ENCODE measurements at regions not wholly inside any gene's neighbourhood (a gene's known extent, or its start where the extent isn't known, plus 50 kb on each side); places are given as distances from the start of the nearest gene placed in this dataset.
A peak's percentile ranks its signal among the peaks of the same experiment; 100 is the strongest.

GRCh38 chr4:165689159-165689558 lies 183.9 kb upstream of the TLL1 start:
- no peaks in the 10 kb centered on the region for H3K9me3 ChIP-seq (ENCODE audit: severe bottlenecking)
- DNase-seq (ENCODE audit: low spot score) (no peak), ATAC-seq (ENCODE audit: low read depth) (no peak)
- no peak for TF ChIP-seq CTCF (IDR thresholded peaks at IDR 0.05; ENCODE audit: poor library complexity, severe bottlenecking)
- H3K27ac ChIP-seq (ENCODE audit: poor library complexity, severe bottlenecking): no peak overlapping the region
- H3K4me1 ChIP-seq (ENCODE audit: insufficient read depth, poor library complexity, severe bottlenecking): peaks cover 10% of the 10 kb centered on the region
- H3K4me3 ChIP-seq (ENCODE audit: severe bottlenecking): no peak overlapping the region
- H3K36me3 ChIP-seq (ENCODE audit: low read depth): no peaks in the 10 kb centered on the region
- no peaks in the 10 kb centered on the region for H3K27me3 ChIP-seq (ENCODE audit: insufficient read depth, poor library complexity, severe bottlenecking)

GRCh38 chr4:165692082-165692481 lies 181.0 kb upstream of the TLL1 start:
- Histone ChIP-seq H3K4me1 (ENCODE audit: insufficient read depth, poor library complexity, severe bottlenecking) (peaks cover 6% of the 10 kb centered on the region), H3K36me3 (ENCODE audit: low read depth) (no peaks in the 10 kb centered on the region), H3K9me3 (ENCODE audit: severe bottlenecking) (no peaks in the 10 kb centered on the region), H3K27ac (ENCODE audit: poor library complexity, severe bottlenecking) (no peak overlapping the region), H3K4me3 (ENCODE audit: severe bottlenecking) (no peak overlapping the region), H3K27me3 (ENCODE audit: insufficient read depth, poor library complexity, severe bottlenecking) (no peaks in the 10 kb centered on the region)
- ATAC-seq (ENCODE audit: low read depth) (peak; percentile 50; the same call in 2 of the 3 replicates), DNase-seq (ENCODE audit: low spot score) (no peak)
- TF ChIP-seq CTCF (IDR thresholded peaks at IDR 0.05; ENCODE audit: poor library complexity, severe bottlenecking): no peak

GRCh38 chr4:165698272-165698671 lies 174.8 kb upstream of the TLL1 start:
- Histone ChIP-seq H3K4me1 (ENCODE audit: insufficient read depth, poor library complexity, severe bottlenecking) (no peaks in the 10 kb centered on the region), H3K27me3 (ENCODE audit: insufficient read depth, poor library complexity, severe bottlenecking) (no peaks in the 10 kb centered on the region), H3K9me3 (ENCODE audit: severe bottlenecking) (no peaks in the 10 kb centered on the region), H3K36me3 (ENCODE audit: low read depth) (no peaks in the 10 kb centered on the region), H3K27ac (ENCODE audit: poor library complexity, severe bottlenecking) (no peak overlapping the region), H3K4me3 (ENCODE audit: severe bottlenecking) (no peak overlapping the region)
- no peak for ATAC-seq (ENCODE audit: low read depth)
- TF ChIP-seq CTCF (IDR thresholded peaks at IDR 0.05; ENCODE audit: poor library complexity, severe bottlenecking): no peak
- no peak for DNase-seq (ENCODE audit: low spot score)

GRCh38 chr4:165699055-165699454 lies 174.0 kb upstream of the TLL1 start:
- H3K9me3 ChIP-seq (ENCODE audit: severe bottlenecking): no peaks in the 10 kb centered on the region
- no peak for ATAC-seq (ENCODE audit: low read depth)
- no peak overlapping the region for H3K4me3 ChIP-seq (ENCODE audit: severe bottlenecking)
- no peak for TF ChIP-seq CTCF (IDR thresholded peaks at IDR 0.05; ENCODE audit: poor library complexity, severe bottlenecking)
- no peaks in the 10 kb centered on the region for H3K27me3 ChIP-seq (ENCODE audit: insufficient read depth, poor library complexity, severe bottlenecking)
- no peaks in the 10 kb centered on the region for H3K36me3 ChIP-seq (ENCODE audit: low read depth)
- no peak overlapping the region for H3K27ac ChIP-seq (ENCODE audit: poor library complexity, severe bottlenecking)
- no peaks in the 10 kb centered on the region for H3K4me1 ChIP-seq (ENCODE audit: insufficient read depth, poor library complexity, severe bottlenecking)
- DNase-seq (ENCODE audit: low spot score): no peak

GRCh38 chr4:165700855-165701254 lies 172.2 kb upstream of the TLL1 start:
- Histone ChIP-seq H3K9me3 (ENCODE audit: severe bottlenecking) (no peaks in the 10 kb centered on the region), H3K4me3 (ENCODE audit: severe bottlenecking) (no peak overlapping the region), H3K4me1 (ENCODE audit: insufficient read depth, poor library complexity, severe bottlenecking) (no peaks in the 10 kb centered on the region), H3K36me3 (ENCODE audit: low read depth) (no peaks in the 10 kb centered on the region), H3K27ac (ENCODE audit: poor library complexity, severe bottlenecking) (no peak overlapping the region), H3K27me3 (ENCODE audit: insufficient read depth, poor library complexity, severe bottlenecking) (no peaks in the 10 kb centered on the region)
- peak; percentile 46 for TF ChIP-seq CTCF (IDR thresholded peaks at IDR 0.05; ENCODE audit: poor library complexity, severe bottlenecking)
- no peak for DNase-seq (ENCODE audit: low spot score)
- ATAC-seq (ENCODE audit: low read depth): peak; percentile 69

Measured in RWPE2 (cell line).